Heart left ventricle (tissue), 13 donors: ENCODE measurements at regions not wholly inside any gene's neighbourhood (a gene's known extent, or its start where the extent isn't known, plus 50 kb on each side); places are given as distances from the start of the nearest gene placed in this dataset.
"Not testable (repeated sequence)": the region's sequence is repeated elsewhere in the genome, so short reads cannot be mapped to it uniquely, and the experiment has no call there.

Experiments used
- CTCF ChIP-seq, 12 donors: fragments of 200-600 bp; sonication (generic) in 4 of 12; IDR thresholded peaks; one replicate each; pipeline versions ENCODE4 v1.5.0 to v1.8.0; 2018 to 2022; ENCODE audit warnings: antibody characterized with exemption in 12 of 12, mild to moderate bottlenecking in 5 of 12
- POLR2A ChIP-seq, 2 donors: fragments of 450-650 bp; IDR thresholded peaks; one replicate each; pipeline ENCODE4 v1.6.1; 2017; ENCODE audit warnings: antibody characterized with exemption in 2 of 2, mild to moderate bottlenecking in 2 of 2, moderate library complexity in 2 of 2
- donor health status: ischemic (EF 13 %, LVEDD 7.1; RV severe dilation, severe dysfunction).
- donor health status: DM: no; HTN: yes; CAD: no.
- donor health status: DM: no; HTN: no; CAD: no.
- donor health status: ischemic (EF 25% LVEDD 6.9; RV normal size, moderate dysfunction).
- donor health status: ischemic (EF 25% LVEDD 5.7; RV mildly dilated, moderate dysfunction).
- donor health status: ischemic (EF 35%, LVEDD 5.7; RV mildly dilated, moderate dysfunction).
- donor health status: nonischemic (EF 11% LVEDD 7.7; RV severe dilation, severe dysfunction).
- donor health status: DM: yes; HTN: yes; CAD: no.
- donor health status: PGD.
- donor health status: ischemic (EF 29% LVEDD 5.4; RV normal size, mild dysfunction).
- donor health status: nonischemic (EF 23%, LVEDD 6.1; RV moderate dilation, normal function).

DNA sequence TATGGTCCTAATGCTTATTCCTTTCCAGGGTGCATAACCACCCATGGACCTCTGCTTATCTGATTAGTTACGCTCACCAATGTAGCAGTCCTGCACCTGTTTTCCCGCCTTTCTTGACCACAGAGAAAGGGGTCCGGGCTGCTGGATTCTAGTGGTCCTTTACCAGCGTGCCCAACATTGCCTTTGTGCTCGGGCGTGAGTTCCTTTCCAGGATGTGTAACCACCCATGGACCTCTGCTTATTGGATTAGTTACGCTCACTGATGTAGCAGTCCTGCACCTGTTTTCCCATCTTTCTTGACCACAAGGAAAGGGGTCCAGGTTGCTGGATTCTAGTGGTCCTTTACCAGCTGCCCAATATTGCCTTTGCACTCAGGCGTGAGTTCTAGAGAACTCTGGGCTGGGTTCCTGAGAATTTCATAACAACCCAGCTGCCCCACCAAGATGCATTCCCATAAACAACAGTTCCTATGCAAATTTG is 267.6 kb upstream of the PODXL start:
- TF ChIP-seq POLR2A, CTCF (IDR thresholded peaks at IDR 0.05): not testable (repeated sequence)
